ENCODE measurements at regions not wholly inside any gene's neighbourhood (a gene's known extent, or its start where the extent isn't known, plus 50 kb on each side); places are given as distances from the start of the nearest gene placed in this dataset.

DNA sequence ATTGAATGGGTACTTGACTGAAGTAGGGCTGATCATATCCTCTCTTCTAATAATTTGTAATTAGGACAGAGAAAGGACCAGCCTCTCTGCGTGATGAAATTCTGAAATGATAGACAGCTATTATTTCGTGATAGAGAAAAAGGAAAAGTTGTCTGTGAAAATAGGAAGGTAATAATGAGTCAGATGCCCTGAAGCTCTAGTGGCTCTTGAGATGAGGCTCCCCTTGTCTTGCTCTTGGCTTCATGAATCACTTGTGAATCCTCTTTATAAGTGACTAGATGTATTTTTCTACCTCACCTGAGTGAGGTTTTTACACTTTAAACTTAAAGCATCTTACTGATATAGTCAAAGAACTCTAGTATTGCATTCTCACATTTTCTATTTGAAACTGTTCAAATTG lies 888.9 kb downstream of the PCDH18 start:
- DNase-seq (ENCODE audit: low read depth) = no peak
- H3K4me3 ChIP-seq (ENCODE audit: control insufficient read depth, low read depth, low read length) = no peak overlapping the region
- TF ChIP-seq, protein P1, sequence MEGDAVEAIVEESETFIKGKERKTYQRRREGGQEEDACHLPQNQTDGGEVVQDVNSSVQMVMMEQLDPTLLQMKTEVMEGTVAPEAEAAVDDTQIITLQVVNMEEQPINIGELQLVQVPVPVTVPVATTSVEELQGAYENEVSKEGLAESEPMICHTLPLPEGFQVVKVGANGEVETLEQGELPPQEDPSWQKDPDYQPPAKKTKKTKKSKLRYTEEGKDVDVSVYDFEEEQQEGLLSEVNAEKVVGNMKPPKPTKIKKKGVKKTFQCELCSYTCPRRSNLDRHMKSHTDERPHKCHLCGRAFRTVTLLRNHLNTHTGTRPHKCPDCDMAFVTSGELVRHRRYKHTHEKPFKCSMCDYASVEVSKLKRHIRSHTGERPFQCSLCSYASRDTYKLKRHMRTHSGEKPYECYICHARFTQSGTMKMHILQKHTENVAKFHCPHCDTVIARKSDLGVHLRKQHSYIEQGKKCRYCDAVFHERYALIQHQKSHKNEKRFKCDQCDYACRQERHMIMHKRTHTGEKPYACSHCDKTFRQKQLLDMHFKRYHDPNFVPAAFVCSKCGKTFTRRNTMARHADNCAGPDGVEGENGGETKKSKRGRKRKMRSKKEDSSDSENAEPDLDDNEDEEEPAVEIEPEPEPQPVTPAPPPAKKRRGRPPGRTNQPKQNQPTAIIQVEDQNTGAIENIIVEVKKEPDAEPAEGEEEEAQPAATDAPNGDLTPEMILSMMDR (IDR thresholded peaks at IDR 0.05; ENCODE audit: control insufficient read depth, insufficient read depth, low read depth, low read length, missing control alignments) = no peak

DNA sequence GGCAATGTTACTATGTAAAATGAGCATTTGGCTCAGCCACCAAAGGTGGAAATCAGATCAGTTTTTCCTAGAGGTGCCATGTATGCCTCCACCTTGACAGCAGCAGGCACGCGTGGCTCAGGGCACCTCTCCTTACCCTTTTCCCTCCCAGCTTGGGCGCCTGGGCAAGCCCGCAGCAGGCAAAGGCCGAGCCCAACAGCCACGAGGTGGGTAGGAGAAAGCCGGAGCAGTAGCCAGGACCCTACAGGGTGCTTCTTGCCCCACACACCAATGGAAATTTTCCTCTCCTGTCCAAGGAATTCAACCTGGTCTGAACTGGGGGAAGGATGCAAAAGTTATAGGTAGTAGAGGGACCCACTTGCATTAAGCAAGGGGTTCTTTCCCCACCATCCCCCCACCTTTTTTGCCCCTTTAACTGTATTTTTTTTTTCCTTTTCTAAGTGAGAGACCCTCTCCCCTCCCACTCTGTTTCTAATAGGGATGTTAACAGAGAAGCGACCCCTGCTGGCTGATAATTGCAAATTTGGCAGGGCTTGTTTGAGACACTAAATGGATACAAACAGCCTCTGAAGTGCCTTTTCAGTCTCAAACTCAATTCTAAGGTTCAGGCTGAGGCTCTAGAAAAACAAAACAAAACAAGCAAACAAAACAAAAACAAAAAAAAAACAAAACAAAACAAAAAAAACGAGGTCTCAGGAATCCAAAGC lies 895.1 kb downstream of the PCDH18 start:
- TF ChIP-seq, protein P1 (IDR thresholded peaks at IDR 0.05; ENCODE audit: control insufficient read depth, insufficient read depth, low read depth, low read length, missing control alignments) = no peak
- H3K4me3 ChIP-seq (ENCODE audit: control insufficient read depth, low read depth, low read length) = no peak overlapping the region

DNA sequence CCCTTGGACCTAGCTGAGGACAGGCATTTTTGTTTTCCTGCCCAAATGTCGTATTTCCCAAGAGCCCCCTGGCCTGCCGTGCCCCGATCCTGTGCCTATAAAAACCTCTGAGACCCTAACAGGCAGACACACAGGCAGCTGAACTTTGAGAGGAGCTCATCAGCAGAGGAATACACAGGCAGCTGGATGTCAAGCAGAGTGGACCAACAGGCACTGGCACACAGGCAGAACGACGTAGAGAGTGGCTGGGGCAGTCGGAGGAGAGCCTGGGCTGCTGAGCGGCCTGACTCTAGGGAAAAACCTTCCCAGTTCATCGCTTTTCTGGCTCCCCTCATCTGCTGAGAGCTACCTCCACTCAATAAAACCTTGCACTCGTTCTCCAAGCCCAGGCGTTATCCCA lies 896.1 kb downstream of the PCDH18 start:
- H3K4me3 ChIP-seq (ENCODE audit: control insufficient read depth, low read depth, low read length) = no peak overlapping the region
- DNase-seq (ENCODE audit: low read depth) = no peak
- TF ChIP-seq, protein P1 (IDR thresholded peaks at IDR 0.05; ENCODE audit: control insufficient read depth, insufficient read depth, low read depth, low read length, missing control alignments) = no peak

More for the DNA sequence above, 895.1 kb downstream of the PCDH18 start:
- DNase-seq (ENCODE audit: low read depth) = no peak

DNA sequence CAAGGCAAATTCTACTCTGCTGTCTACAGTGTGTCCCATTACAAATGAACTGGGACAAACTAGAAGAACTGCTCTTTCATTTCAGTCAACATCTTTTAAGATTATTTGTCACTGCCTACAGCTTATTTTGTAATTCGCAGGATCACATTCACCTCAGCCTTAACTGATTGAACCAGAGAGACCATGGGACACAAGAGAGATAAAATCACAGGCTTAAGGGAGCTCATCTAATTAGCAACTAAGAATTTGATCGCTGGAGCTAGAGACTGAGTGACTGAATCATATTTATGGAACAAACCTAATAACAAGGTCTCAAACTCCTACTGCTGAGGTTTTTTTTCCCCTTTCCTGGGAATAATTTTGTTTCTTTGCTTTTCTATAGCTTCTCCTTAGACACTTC lies 898.2 kb downstream of the PCDH18 start:
- no peak overlapping the region for H3K4me3 ChIP-seq (ENCODE audit: control insufficient read depth, low read depth, low read length)
- TF ChIP-seq, protein P1 (IDR thresholded peaks at IDR 0.05; ENCODE audit: control insufficient read depth, insufficient read depth, low read depth, low read length, missing control alignments) = no peak
- no peak for DNase-seq (ENCODE audit: low read depth)

DNA sequence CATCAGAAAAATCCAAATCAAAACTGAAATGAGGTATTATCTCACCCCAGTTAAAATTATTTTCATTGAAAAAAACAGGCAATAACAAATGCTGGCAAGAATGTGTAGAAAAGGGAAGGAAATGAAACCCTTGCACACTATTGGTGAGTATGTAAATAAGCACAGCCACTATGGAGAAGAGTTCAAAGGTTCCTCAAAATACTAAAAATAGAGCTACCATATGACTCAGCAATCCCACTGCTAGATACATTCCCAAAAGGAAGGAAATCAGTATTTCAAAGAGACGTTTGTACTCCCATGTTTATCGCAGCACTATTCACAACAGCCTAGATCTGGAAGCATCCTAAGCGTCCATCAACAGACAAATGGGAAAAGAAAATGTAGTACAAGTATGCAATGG lies 932.4 kb downstream of the PCDH18 start:
- DNase-seq (ENCODE audit: low read depth) = no peak
- H3K4me3 ChIP-seq (ENCODE audit: control insufficient read depth, low read depth, low read length) = no peak overlapping the region
- TF ChIP-seq, protein P1 (IDR thresholded peaks at IDR 0.05; ENCODE audit: control insufficient read depth, insufficient read depth, low read depth, low read length, missing control alignments) = no peak

DNA sequence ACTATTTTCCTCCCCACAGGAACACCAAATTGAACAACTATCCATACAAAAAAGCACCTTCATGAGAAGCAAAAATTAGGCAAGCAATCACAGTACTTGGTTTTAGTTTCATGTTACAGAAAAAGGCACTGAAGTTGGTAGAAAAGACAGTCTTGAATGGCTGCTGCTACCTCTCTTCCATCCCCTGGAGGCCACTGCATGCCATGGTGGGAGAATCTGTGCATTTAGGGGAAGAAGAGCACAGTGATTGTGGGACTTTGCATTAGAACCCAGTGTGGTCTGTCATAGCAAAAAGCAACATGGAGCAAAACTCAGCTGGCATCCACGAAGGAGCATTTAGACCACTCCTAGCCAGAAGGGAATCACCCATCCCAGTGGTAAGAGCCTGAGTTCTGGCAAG lies 941.9 kb downstream of the PCDH18 start:
- TF ChIP-seq, protein P1 (IDR thresholded peaks at IDR 0.05; ENCODE audit: control insufficient read depth, insufficient read depth, low read depth, low read length, missing control alignments) = no peak
- DNase-seq (ENCODE audit: low read depth) = no peak

More for the DNA sequence above, 941.9 kb downstream of the PCDH18 start:
- H3K4me3 ChIP-seq (ENCODE audit: control insufficient read depth, low read depth, low read length) = no peak overlapping the region
